SU-DHL-6 (cell line): ENCODE measurements at regions not wholly inside any gene's neighbourhood (a gene's known extent, or its start where the extent isn't known, plus 50 kb on each side); places are given as distances from the start of the nearest gene placed in this dataset.
"Not testable (repeated sequence)": the region's sequence is repeated elsewhere in the genome, so short reads cannot be mapped to it uniquely, and the experiment has no call there.

ENCODE experiments used
- H2AFZ ChIP-seq: fragments of 200-600 bp; sonication (generic); 2 replicates; pipeline ENCODE4 v1.6.1; 2014; ENCODE audit warnings: low read depth, mild to moderate bottlenecking, moderate library complexity, mixed read lengths, antibody characterized with exemption, low read length; ENCODE audit not compliant: severe bottlenecking
- H3F3A ChIP-seq: fragments of 200-600 bp; shearing (Covaris generic); 2 replicates; pipeline ENCODE4 v1.6.0; 2016; ENCODE audit warnings: antibody characterized with exemption, mild to moderate bottlenecking; ENCODE audit not compliant: insufficient read depth
- H3K27ac ChIP-seq: fragments of 200-600 bp; sonication (generic); 2 replicates; pipeline ENCODE4 v1.5.1; 2016; ENCODE audit warnings: low read depth, mild to moderate bottlenecking, low read length, moderate library complexity, mixed read lengths
- H3K27me3 ChIP-seq: fragments of 200-600 bp; sonication (generic), shearing (Covaris generic); 2 replicates; pipeline ENCODE4 v1.6.0; 2014; ENCODE audit warnings: mild to moderate bottlenecking, low read length
- H3K36me3 ChIP-seq: fragments of 200-600 bp; sonication (generic); 2 replicates; pipeline ENCODE4 v1.6.1; 2014; ENCODE audit warnings: mild to moderate bottlenecking, low read length, mixed read lengths
- H3K4me2 ChIP-seq: fragments of 300-600, 200-600 bp; shearing (Covaris generic), sonication (generic); 2 replicates; pipeline ENCODE4 v1.6.0; 2014; ENCODE audit warnings: low read length, low read depth, mild to moderate bottlenecking; ENCODE audit not compliant: poor library complexity, severe bottlenecking
- H3K4me3 ChIP-seq: fragments of 200-600 bp; sonication (generic); 2 replicates; pipeline ENCODE4 v1.5.1; 2014; ENCODE audit warnings: antibody characterized with exemption, low read length, mild to moderate bottlenecking, mixed read lengths; ENCODE audit not compliant: insufficient read depth, poor library complexity, severe bottlenecking
- H3K79me2 ChIP-seq: fragments of 200-600 bp; sonication (generic); 2 replicates; pipeline ENCODE4 v1.6.1; 2014; ENCODE audit warnings: mild to moderate bottlenecking, low read length, moderate library complexity; ENCODE audit not compliant: insufficient read depth
- H3K9ac ChIP-seq: fragments of 200-600 bp; sonication (generic); 2 replicates; pipeline ENCODE4 v1.7.0; 2014; ENCODE audit warnings: mild to moderate bottlenecking, low read length
- H3K9me2 ChIP-seq: fragments of 200-600 bp; sonication (generic); replicated peaks from 2 replicates; pipeline ENCODE4 v1.6.1; 2014; ENCODE audit warnings: low read length; ENCODE audit not compliant: insufficient read depth
- H3K9me3 ChIP-seq: fragments of 200-600 bp; sonication (generic); 2 replicates; pipeline ENCODE4 v1.6.1; 2014; ENCODE audit warnings: low read length, mixed read lengths; ENCODE audit not compliant: insufficient read depth
- H4K20me1 ChIP-seq: fragments of 200-600 bp; sonication (generic); 2 replicates; pipeline ENCODE4 v1.6.1; 2014; ENCODE audit warnings: low read depth, mild to moderate bottlenecking, antibody characterized with exemption, low read length, moderate library complexity, mixed read lengths
- EZH2phosphoT487 ChIP-seq: fragments of 200-600 bp; sonication (generic), shearing (Covaris generic); conservative IDR thresholded peaks from 2 replicates; pipeline ENCODE4 v1.6.1; 2018; ENCODE audit warnings: mild to moderate bottlenecking, antibody characterized with exemption, low read length, moderate library complexity, mixed read lengths
- TF ChIP-seq, protein P1 (sequence below): fragments of 200-600 bp; sonication (generic); IDR thresholded peaks from one replicate; pipeline ENCODE4 v1.5.1; 2017; ENCODE audit warnings: antibody characterized with exemption, mild to moderate bottlenecking, low read length, moderate library complexity; ENCODE audit not compliant: insufficient read depth, poor library complexity, severe bottlenecking

DNA sequence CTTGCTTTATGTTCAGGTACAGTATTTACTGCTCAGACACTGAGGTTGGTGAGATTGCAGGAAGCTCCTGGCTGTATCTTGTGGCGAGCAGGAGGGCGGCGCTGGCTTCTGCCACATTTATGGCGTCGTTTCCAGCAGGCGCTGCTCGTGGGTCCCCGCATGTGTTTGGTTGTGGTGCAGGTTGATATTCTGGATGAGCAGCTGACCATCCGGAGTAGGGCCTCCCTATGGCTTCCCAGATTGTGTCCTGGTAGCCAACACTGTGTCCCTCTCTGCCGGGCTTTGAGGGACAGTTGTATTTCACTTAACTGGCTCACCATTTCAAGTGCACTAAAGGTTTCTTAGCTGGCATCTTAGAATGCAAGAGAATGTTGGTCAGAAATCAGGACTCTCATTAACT lies 386.5 kb upstream of the TPM1 start:
- Histone ChIP-seq H3K79me2 (no peaks in the 10 kb centered on the region), H3K9me2 (no peaks in the 10 kb centered on the region), H2AFZ (no peak overlapping the region), H3K9me3 (no peaks in the 10 kb centered on the region), H3K9ac (no peak overlapping the region), H3K36me3 (no peaks in the 10 kb centered on the region), H3K27ac (no peak overlapping the region), H3K27me3 (no peaks in the 10 kb centered on the region), H3K4me2 (no peak overlapping the region), H3F3A (no peaks in the 10 kb centered on the region), H3K4me3 (no peak overlapping the region), H4K20me1 (no peaks in the 10 kb centered on the region)
- TF ChIP-seq, protein P1, sequence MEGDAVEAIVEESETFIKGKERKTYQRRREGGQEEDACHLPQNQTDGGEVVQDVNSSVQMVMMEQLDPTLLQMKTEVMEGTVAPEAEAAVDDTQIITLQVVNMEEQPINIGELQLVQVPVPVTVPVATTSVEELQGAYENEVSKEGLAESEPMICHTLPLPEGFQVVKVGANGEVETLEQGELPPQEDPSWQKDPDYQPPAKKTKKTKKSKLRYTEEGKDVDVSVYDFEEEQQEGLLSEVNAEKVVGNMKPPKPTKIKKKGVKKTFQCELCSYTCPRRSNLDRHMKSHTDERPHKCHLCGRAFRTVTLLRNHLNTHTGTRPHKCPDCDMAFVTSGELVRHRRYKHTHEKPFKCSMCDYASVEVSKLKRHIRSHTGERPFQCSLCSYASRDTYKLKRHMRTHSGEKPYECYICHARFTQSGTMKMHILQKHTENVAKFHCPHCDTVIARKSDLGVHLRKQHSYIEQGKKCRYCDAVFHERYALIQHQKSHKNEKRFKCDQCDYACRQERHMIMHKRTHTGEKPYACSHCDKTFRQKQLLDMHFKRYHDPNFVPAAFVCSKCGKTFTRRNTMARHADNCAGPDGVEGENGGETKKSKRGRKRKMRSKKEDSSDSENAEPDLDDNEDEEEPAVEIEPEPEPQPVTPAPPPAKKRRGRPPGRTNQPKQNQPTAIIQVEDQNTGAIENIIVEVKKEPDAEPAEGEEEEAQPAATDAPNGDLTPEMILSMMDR, result no peak
- no peak for TF ChIP-seq EZH2phosphoT487

DNA sequence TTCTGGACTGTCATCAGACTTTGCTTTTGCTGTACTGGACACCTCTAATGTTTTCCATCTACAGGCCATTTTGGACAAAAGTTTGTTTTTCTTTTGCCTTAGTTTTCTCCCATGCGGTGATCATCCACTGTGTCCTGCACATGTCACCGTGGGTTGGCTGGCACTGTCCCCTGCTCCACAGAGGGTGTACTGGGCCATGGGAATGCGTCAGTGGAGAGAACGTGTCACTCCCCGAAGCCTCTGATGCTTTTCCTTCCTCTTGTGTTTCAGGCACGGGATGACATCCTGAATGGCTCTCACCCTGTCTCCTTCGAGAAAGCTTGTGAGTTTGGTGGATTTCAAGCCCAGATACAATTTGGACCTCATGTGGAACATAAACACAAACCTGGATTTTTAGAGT lies 385.0 kb upstream of the TPM1 start:
- H3K9me3 ChIP-seq, H3K36me3 ChIP-seq, H3K27ac ChIP-seq, H3F3A ChIP-seq, H3K4me3 ChIP-seq, H3K79me2 ChIP-seq, H3K27me3 ChIP-seq, H3K9me2 ChIP-seq, H3K4me2 ChIP-seq, H2AFZ ChIP-seq, H4K20me1 ChIP-seq, H3K9ac ChIP-seq: not testable (repeated sequence)

DNA sequence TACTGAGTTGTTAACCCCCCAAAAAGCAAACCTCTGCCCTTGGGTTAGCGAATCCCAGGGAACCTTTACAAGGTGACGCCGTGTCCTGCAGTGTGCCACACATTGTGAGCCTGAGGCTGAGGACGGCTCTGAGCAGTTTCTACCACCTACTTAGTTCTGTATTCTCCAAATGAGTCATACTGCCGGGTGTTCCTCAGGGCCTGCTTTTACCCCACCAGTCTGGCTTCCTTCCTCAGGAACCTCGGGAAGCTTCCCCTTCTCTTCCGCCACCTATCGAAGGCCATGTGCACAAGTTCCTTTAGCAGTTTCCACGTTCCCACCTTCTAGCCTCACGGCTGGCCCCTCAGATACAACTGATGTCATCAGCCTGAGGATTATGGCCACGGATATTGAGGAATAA lies 384.0 kb upstream of the TPM1 start:
- Histone ChIP-seq H3K79me2 (no peaks in the 10 kb centered on the region), H3K4me3 (no peak overlapping the region), H3K9ac (no peak overlapping the region), H3K27me3 (no peaks in the 10 kb centered on the region), H3K4me2 (no peak overlapping the region), H2AFZ (no peak overlapping the region), H3F3A (no peaks in the 10 kb centered on the region), H3K36me3 (no peaks in the 10 kb centered on the region), H4K20me1 (no peaks in the 10 kb centered on the region), H3K9me3 (no peaks in the 10 kb centered on the region), H3K27ac (no peak overlapping the region), H3K9me2 (no peaks in the 10 kb centered on the region)
- TF ChIP-seq, protein P1, result no peak
- TF ChIP-seq EZH2phosphoT487, result no peak

DNA sequence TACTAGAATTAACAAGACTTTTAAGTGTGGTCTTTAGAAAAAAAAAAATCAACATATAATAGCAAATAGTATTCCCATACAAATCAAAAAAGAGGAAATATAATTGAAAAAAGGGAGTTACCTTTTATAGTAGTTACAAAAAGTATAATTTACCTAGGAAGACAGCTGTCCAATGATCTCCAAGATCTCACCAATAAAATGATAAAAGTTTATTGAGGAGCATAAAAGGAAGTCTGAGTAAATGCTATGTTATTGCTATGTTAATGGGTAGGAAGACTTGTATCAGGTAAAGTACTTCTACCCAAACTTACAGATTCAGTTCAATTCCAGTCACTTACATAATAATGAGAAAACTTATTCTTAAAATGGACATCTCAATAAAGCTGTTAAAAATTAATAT lies 379.0 kb upstream of the TPM1 start:
- Histone ChIP-seq H3K27ac (no peak overlapping the region), H3K9ac (no peak overlapping the region), H3K79me2 (no peaks in the 10 kb centered on the region), H3K4me2 (no peak overlapping the region), H4K20me1 (no peaks in the 10 kb centered on the region), H3K4me3 (no peak overlapping the region), H3F3A (no peaks in the 10 kb centered on the region), H3K27me3 (no peaks in the 10 kb centered on the region), H3K36me3 (no peaks in the 10 kb centered on the region), H3K9me3 (no peaks in the 10 kb centered on the region), H2AFZ (no peak overlapping the region), H3K9me2 (no peaks in the 10 kb centered on the region)
- TF ChIP-seq, protein P1, result no peak
- no peak for TF ChIP-seq EZH2phosphoT487
